Omental fat pad (tissue), 3 donors: ENCODE measurements at regions not wholly inside any gene's neighbourhood (a gene's known extent, or its start where the extent isn't known, plus 50 kb on each side); places are given as distances from the start of the nearest gene placed in this dataset.

Source experiments
- ATAC-seq: fragments of 150-250 bp; one replicate; pipeline ENCODE4 v1.9.1; 2016; ENCODE audit warnings: mild to moderate bottlenecking, moderate library complexity; ENCODE audit not compliant: low FRiP score
- DNase-seq: peaks from one replicate; pipeline ENCODE4 v3.0.0-alpha.2; 2019; ENCODE audit warnings: low spot score
- TF ChIP-seq, protein P1 (sequence below), 3 donors: fragments of 450-650 bp; IDR thresholded peaks; one replicate each; pipeline ENCODE4 v1.5.1; 2016 to 2017; ENCODE audit warnings: antibody characterized with exemption in 3 of 3, mild to moderate bottlenecking in 3 of 3, moderate library complexity in 2 of 3

DNA sequence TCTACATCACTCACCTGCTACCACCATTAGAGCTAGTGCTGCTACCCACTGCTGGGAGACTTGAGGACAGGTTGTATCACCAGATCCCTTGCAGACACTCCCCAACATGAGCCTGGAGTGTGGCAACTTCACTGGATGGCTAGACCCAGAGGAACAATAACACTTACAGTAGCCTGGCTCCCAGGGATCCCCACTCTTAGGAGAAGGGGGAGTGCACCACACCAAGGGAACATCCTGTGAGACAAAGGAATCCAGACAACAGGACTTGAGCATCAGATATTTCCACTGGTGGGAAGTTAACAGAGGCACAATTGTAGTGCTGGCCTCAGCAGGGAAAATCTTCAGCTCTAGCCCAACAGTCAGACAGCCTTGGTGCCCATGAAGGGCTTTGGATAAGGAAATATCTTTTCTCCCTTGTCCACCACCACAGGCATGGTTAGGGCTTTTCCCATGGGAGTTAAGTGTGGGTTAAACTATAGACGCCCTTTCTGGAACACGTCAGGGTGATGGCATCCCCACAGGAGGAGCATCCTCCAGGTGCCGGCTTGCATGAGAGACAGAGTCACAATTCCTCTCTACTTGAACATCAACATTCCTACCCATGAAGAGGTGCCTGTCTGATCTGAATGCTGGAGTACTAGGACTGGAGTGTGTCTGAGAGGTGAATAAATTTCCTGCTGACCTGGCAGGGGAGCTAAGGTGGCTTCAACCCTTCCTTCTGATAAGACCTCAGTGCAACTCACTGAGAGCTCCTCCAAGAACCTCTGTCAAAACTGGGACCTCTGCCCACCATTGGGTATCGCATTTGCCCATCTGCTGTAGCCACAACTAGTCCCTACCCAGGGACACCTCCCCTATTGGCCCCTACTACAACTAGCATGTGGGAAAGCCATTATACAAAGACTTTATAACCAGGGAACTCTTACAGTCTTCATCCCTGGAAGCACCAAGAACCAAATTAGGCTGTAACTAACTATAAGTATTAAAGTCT lies 55.4 kb upstream of the SIRPG start:
- no peak for DNase-seq
- TF ChIP-seq, protein P1, sequence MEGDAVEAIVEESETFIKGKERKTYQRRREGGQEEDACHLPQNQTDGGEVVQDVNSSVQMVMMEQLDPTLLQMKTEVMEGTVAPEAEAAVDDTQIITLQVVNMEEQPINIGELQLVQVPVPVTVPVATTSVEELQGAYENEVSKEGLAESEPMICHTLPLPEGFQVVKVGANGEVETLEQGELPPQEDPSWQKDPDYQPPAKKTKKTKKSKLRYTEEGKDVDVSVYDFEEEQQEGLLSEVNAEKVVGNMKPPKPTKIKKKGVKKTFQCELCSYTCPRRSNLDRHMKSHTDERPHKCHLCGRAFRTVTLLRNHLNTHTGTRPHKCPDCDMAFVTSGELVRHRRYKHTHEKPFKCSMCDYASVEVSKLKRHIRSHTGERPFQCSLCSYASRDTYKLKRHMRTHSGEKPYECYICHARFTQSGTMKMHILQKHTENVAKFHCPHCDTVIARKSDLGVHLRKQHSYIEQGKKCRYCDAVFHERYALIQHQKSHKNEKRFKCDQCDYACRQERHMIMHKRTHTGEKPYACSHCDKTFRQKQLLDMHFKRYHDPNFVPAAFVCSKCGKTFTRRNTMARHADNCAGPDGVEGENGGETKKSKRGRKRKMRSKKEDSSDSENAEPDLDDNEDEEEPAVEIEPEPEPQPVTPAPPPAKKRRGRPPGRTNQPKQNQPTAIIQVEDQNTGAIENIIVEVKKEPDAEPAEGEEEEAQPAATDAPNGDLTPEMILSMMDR (IDR thresholded peaks at IDR 0.05): no peak
- no peak for ATAC-seq

DNA sequence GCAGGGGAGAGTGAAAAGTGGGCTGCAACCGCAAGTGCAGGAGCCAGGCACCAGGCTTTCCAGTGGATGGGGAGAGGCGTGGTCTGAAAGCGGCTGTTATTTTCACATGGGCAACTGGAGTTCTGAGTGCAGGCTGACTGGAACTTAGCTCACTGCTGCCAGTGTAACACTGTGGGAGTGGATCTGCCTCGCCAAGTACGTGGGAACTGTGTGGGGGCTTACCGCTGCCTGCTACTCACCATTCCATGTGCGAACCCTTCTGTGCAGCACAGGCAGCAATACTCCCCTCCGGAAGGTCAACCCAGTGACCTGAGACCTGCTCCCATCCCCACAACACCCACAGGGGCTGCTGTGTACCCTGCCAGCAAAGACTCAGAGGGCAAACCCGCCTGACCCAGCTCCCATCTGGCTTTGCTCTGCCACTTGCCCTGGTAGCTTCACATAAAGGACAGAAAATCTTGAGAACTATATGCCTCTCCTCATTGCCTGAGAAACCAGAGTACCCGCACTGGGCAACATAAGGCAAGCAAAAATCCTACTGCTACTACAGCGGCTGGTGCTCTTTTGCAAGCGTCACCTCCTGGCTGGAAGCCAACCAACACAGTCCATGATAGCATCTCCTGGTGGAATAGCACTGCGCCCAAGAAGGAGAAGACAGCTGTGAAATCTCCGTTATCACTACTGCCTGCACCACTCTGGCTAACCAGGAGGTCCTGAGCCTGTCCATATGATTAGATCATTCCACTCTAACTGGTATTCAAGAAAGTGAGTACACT lies 54.4 kb upstream of the SIRPG start:
- DNase-seq: no peak

DNA sequence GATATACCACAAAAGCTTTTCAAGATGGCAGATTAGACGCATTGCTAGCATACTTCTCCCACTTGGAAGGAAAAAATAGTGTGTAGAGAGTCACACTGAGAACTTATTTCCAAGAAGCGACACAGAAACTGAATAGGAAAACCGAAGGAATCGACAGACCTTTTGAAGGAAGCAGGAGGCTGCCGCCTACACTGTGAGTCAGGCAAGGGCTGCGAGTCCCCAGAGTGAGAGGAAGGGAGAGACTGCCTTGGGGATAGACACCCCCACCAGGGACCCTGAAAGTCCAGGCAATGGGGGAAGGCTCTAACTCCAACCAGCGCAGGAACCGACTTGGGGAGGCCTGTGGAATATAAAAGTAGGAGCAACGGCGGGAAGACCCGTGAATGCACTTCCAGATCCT lies 53.7 kb upstream of the SIRPG start:
- TF ChIP-seq, protein P1 (IDR thresholded peaks at IDR 0.05): no peak
- DNase-seq (no peak), ATAC-seq (no peak)

More for the DNA sequence above, 54.4 kb upstream of the SIRPG start:
- TF ChIP-seq, protein P1 (IDR thresholded peaks at IDR 0.05): no peak
- no peak for ATAC-seq

DNA sequence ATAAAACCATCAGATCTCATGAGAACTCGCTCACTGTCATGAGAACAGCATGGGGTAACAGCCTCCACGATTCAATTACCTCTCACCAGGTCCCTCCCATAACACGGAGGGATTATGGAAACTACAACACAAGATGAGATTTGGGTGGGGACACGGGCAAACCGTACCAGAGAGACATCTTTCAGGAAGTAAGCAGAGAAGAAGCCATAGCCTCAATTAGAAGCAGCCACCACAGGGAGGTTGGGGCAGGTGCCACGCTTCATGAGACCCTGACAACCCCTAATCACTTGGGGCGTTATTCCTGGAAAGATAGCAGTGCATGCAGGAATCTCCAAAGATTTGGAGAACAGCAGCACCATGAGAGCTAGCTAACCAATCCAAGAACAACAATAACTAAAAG lies 52.9 kb upstream of the SIRPG start:
- DNase-seq (no peak), ATAC-seq (no peak)
- TF ChIP-seq, protein P1 (IDR thresholded peaks at IDR 0.05): no peak

DNA sequence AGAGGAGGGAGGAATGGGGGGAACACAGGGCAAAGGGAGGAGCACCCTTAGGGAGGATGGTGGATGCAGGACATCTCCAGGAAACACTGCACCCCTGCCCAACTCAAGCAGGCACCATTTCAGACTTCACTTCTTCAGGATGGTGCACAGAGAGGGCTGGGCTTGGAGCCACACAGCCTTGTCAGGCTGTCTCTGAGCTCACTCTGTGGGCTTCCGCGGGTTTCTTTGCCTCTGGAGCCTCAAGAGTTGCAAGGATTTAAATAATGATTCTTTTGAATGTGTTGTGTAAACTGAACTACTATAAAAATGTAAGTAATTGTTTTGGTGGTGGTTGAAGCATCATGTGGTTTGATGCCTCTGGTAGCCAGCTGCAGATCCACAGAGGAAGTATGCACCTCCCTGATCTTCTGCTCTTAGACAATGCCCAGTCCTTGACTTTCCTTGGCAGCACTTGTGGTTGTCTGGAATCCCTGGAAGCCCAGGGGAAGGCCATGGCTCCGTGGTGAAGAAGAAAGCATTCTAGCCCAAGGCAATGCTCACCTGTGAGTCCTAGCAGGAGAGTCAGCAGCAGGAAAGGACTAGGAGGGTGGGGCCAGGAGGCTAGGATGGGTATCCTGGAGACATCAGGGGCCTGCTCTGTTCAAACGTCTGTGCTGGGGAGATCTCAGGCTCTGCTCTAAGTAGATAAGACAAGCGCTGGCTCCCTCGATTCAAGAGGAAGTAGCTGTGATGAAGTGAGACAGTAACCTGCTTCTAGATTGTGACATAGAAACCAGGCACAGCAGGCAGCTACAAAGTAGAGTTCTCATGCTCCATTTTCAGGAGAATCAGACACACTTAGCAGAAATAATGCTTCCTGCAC lies 50.2 kb upstream of the SIRPG start:
- ATAC-seq (no peak), DNase-seq (no peak)
- TF ChIP-seq, protein P1 (IDR thresholded peaks at IDR 0.05): no peak
